ENCODE measurements at regions not wholly inside any gene's neighbourhood (a gene's known extent, or its start where the extent isn't known, plus 50 kb on each side); places are given as distances from the start of the nearest gene placed in this dataset.

- TF ChIP-seq, protein P1, sequence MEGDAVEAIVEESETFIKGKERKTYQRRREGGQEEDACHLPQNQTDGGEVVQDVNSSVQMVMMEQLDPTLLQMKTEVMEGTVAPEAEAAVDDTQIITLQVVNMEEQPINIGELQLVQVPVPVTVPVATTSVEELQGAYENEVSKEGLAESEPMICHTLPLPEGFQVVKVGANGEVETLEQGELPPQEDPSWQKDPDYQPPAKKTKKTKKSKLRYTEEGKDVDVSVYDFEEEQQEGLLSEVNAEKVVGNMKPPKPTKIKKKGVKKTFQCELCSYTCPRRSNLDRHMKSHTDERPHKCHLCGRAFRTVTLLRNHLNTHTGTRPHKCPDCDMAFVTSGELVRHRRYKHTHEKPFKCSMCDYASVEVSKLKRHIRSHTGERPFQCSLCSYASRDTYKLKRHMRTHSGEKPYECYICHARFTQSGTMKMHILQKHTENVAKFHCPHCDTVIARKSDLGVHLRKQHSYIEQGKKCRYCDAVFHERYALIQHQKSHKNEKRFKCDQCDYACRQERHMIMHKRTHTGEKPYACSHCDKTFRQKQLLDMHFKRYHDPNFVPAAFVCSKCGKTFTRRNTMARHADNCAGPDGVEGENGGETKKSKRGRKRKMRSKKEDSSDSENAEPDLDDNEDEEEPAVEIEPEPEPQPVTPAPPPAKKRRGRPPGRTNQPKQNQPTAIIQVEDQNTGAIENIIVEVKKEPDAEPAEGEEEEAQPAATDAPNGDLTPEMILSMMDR (IDR thresholded peaks at IDR 0.05) = no peak
- no peak for TF ChIP-seq POLR2AphosphoS5 (IDR thresholded peaks at IDR 0.05; ENCODE audit: low read depth, low read length)
These were observed 522.2 kb upstream of the ZNF717 start for GRCh38 chr3:76307556-76307955.

Data from Panc1 (cell line).